ENCODE measurements at regions not wholly inside any gene's neighbourhood (a gene's known extent, or its start where the extent isn't known, plus 50 kb on each side); places are given as distances from the start of the nearest gene placed in this dataset.

GRCh38 chr9:108668938-108669335 is 186.8 kb downstream of the ACTL7B start:
- no peaks in the 10 kb centered on the region for H3K9me3 ChIP-seq
- intact Hi-C loops (cut with DNase I; ENCODE audit: low total_unique reads) = no loop called here
- H3K4me3 ChIP-seq = no peak overlapping the region
- no peak for DNase-seq
- no peaks in the 10 kb centered on the region for H3K4me1 ChIP-seq
- 23 to 34% (median 29%) methylated on average over 4 of the region's 4 CpGs for WGBS, 5 donors
- H3K27ac ChIP-seq = no peak overlapping the region
- TF ChIP-seq POLR2A (IDR thresholded peaks at IDR 0.05) (no peak), POLR2AphosphoS5 (IDR thresholded peaks at IDR 0.05) (no peak), EP300 (IDR thresholded peaks at IDR 0.05) (no peak)
- TF ChIP-seq, protein P1, sequence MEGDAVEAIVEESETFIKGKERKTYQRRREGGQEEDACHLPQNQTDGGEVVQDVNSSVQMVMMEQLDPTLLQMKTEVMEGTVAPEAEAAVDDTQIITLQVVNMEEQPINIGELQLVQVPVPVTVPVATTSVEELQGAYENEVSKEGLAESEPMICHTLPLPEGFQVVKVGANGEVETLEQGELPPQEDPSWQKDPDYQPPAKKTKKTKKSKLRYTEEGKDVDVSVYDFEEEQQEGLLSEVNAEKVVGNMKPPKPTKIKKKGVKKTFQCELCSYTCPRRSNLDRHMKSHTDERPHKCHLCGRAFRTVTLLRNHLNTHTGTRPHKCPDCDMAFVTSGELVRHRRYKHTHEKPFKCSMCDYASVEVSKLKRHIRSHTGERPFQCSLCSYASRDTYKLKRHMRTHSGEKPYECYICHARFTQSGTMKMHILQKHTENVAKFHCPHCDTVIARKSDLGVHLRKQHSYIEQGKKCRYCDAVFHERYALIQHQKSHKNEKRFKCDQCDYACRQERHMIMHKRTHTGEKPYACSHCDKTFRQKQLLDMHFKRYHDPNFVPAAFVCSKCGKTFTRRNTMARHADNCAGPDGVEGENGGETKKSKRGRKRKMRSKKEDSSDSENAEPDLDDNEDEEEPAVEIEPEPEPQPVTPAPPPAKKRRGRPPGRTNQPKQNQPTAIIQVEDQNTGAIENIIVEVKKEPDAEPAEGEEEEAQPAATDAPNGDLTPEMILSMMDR (IDR thresholded peaks at IDR 0.05) = no peak
- no peaks in the 10 kb centered on the region for H3K27me3 ChIP-seq
- H3K36me3 ChIP-seq = no peaks in the 10 kb centered on the region

DNA sequence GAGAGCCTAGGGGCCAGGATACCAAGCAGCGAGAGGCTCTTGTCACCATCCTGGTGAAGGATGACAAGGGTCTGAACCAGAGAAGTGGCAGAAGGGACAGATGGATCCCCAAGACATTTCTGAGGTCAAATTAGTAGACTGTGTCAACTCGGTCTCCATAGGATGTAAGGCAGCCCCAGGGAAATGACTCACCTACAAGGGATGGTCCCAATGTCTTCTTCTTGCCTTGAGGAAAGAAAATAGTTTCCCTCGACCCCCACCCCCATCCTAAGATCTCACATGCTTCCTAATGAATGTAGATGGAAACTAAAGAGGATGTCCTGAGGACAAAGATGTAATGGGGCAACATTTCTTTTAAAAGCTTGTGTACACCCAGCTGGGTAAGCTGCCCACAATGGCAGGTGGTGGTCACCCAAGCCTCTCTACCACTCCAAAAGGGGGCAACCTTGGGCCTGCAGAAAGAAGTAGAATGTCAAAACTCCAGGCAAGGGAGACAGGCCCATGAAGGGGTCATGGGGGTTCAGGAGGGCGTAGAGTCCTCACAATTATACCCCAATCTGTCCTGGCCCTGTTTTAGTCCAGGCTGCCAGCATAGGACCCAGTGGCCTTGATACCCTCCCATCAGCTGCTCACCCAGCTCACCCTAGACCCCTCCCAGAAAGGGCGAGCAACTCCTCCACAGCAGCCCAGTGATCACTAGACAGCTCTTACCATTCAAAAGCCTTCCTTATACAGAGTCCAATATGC is 187.4 kb downstream of the ACTL7B start:
- H3K27ac ChIP-seq = no peak overlapping the region
- intact Hi-C loops (cut with DNase I; ENCODE audit: low total_unique reads) = no loop called here
- H3K4me1 ChIP-seq = no peaks in the 10 kb centered on the region
- no peaks in the 10 kb centered on the region for H3K9me3 ChIP-seq
- H3K4me3 ChIP-seq = no peak overlapping the region
- no peak for TF ChIP-seq EP300 (IDR thresholded peaks at IDR 0.05)
- no peak for TF ChIP-seq POLR2AphosphoS5 (IDR thresholded peaks at IDR 0.05)
- TF ChIP-seq POLR2A (IDR thresholded peaks at IDR 0.05) = no peak
- TF ChIP-seq, protein P1 (IDR thresholded peaks at IDR 0.05) = no peak
- 79 to 83% (median 82%) methylated on average over 5 of the region's 5 CpGs for WGBS, 5 donors
- DNase-seq = no peak
- H3K27me3 ChIP-seq = no peaks in the 10 kb centered on the region
- no peaks in the 10 kb centered on the region for H3K36me3 ChIP-seq

- Histone ChIP-seq H3K9me3 (no peaks in the 10 kb centered on the region), H3K36me3 (no peaks in the 10 kb centered on the region), H3K27ac (no peak overlapping the region), H3K27me3 (no peaks in the 10 kb centered on the region), H3K4me1 (no peaks in the 10 kb centered on the region), H3K4me3 (no peak overlapping the region)
- WGBS, 5 donors = 42 to 65% (median 56%) methylated on average over 3 of the region's 3 CpGs
- intact Hi-C loops (cut with DNase I; ENCODE audit: low total_unique reads) = no loop called here
- DNase-seq = no peak
- TF ChIP-seq, protein P1 (IDR thresholded peaks at IDR 0.05) = no peak
- TF ChIP-seq POLR2A (IDR thresholded peaks at IDR 0.05) (no peak), EP300 (IDR thresholded peaks at IDR 0.05) (no peak), POLR2AphosphoS5 (IDR thresholded peaks at IDR 0.05) (no peak)
Measured at GRCh38 chr9:108666240-108666784, 189.5 kb downstream of the ACTL7B start.

GRCh38 chr9:108665521-108666239 is 190.1 kb downstream of the ACTL7B start:
- no peaks in the 10 kb centered on the region for H3K36me3 ChIP-seq
- H3K4me1 ChIP-seq = no peaks in the 10 kb centered on the region
- peaks cover 0 to 3% (median under 1%) of the 10 kb centered on the region in 4 donors for H3K9me3 ChIP-seq
- H3K4me3 ChIP-seq = no peak overlapping the region
- TF ChIP-seq EP300 (IDR thresholded peaks at IDR 0.05) = no peak
- TF ChIP-seq, protein P1 (IDR thresholded peaks at IDR 0.05) = no peak
- no peak for TF ChIP-seq POLR2AphosphoS5 (IDR thresholded peaks at IDR 0.05)
- TF ChIP-seq POLR2A (IDR thresholded peaks at IDR 0.05) = no peak
- intact Hi-C loops (cut with DNase I; ENCODE audit: low total_unique reads) = no loop called here
- WGBS, 5 donors = 84 to 95% (median 86%) methylated on average over 3 to 4 of the region's 4 CpGs
- no peak overlapping the region for H3K27ac ChIP-seq
- DNase-seq = no peak
- no peaks in the 10 kb centered on the region for H3K27me3 ChIP-seq
